ENCODE measurements at regions not wholly inside any gene's neighbourhood (a gene's known extent, or its start where the extent isn't known, plus 50 kb on each side); places are given as distances from the start of the nearest gene placed in this dataset.

GRCh38 chr1:173411835-173412742 lies 65.0 kb upstream of the PRDX6 start:
- no peak for FAIRE-seq
- intact Hi-C loops (cut with DNase I): no loop called here

DNA sequence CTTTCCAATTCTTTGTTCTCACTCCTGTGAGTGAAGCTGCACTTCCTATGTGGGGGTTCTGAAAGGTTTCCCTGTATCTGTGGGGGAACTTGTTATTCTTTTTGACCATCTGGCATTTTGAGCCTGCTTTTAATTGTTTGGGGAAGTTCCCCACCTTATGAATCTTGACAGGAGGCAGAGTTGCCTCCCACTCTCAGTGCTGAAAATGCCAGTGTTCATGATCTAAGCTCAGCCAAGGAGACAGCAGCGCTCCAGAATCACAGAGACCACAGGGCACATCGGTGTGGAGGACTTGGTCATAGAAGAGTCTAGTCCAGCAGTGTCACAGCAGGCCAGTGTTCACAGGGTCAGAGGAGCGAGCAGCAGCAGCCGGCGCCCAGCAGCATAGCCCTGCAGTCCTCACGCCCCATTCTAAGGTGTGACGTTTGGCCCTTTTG lies 63.8 kb upstream of the PRDX6 start:
- FAIRE-seq (no peak), DNase-seq (no peak)
- no peaks in the 10 kb centered on the region for H3K9me3 ChIP-seq (ENCODE audit: control insufficient read depth in 2 of 3, insufficient read depth in 1 of 3, low read length in 3 of 3)
- H3K9ac ChIP-seq (ENCODE audit: low read length in 3 of 3): no peak overlapping the region
- TF ChIP-seq, protein P1, sequence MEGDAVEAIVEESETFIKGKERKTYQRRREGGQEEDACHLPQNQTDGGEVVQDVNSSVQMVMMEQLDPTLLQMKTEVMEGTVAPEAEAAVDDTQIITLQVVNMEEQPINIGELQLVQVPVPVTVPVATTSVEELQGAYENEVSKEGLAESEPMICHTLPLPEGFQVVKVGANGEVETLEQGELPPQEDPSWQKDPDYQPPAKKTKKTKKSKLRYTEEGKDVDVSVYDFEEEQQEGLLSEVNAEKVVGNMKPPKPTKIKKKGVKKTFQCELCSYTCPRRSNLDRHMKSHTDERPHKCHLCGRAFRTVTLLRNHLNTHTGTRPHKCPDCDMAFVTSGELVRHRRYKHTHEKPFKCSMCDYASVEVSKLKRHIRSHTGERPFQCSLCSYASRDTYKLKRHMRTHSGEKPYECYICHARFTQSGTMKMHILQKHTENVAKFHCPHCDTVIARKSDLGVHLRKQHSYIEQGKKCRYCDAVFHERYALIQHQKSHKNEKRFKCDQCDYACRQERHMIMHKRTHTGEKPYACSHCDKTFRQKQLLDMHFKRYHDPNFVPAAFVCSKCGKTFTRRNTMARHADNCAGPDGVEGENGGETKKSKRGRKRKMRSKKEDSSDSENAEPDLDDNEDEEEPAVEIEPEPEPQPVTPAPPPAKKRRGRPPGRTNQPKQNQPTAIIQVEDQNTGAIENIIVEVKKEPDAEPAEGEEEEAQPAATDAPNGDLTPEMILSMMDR (IDR thresholded peaks at IDR 0.05; ENCODE audit: borderline replicate concordance, extremely low read depth, insufficient read depth): no peak
- H3K36me3 ChIP-seq (ENCODE audit: control insufficient read depth in 2 of 3, insufficient read depth in 3 of 3, low read length in 3 of 3): peaks cover 0 to 3% (median 0%) of the 10 kb centered on the region in 3 donors
- no peaks in the 10 kb centered on the region for H3K4me1 ChIP-seq (ENCODE audit: control insufficient read depth in 2 of 3, insufficient read depth in 2 of 3, low read depth in 1 of 3, low read length in 3 of 3)
- intact Hi-C loops (cut with DNase I): no loop called here
- H3K4me3 ChIP-seq (ENCODE audit: low read length in 3 of 3): no peak overlapping the region
- no peaks in the 10 kb centered on the region for H3K27me3 ChIP-seq (ENCODE audit: control insufficient read depth, insufficient read depth, low read length)
- H3K27ac ChIP-seq (ENCODE audit: low read depth in 2 of 2, low read length in 2 of 2): no peak overlapping the region

More at GRCh38 chr1:173411835-173412742, 65.0 kb upstream of the PRDX6 start:
- TF ChIP-seq, protein P1 (IDR thresholded peaks at IDR 0.05; ENCODE audit: borderline replicate concordance, extremely low read depth, insufficient read depth): no peak
- DNase-seq: no peak
- H3K4me1 ChIP-seq (ENCODE audit: control insufficient read depth in 2 of 3, insufficient read depth in 2 of 3, low read depth in 1 of 3, low read length in 3 of 3): no peaks in the 10 kb centered on the region
- H3K27ac ChIP-seq (ENCODE audit: low read depth in 2 of 2, low read length in 2 of 2): no peak overlapping the region
- no peak overlapping the region for H3K9ac ChIP-seq (ENCODE audit: low read length in 3 of 3)
- peaks cover 0 to 3% (median 0%) of the 10 kb centered on the region in 3 donors for H3K36me3 ChIP-seq (ENCODE audit: control insufficient read depth in 2 of 3, insufficient read depth in 3 of 3, low read length in 3 of 3)
- H3K27me3 ChIP-seq (ENCODE audit: control insufficient read depth, insufficient read depth, low read length): no peaks in the 10 kb centered on the region
- H3K4me3 ChIP-seq (ENCODE audit: low read length in 3 of 3): no peak overlapping the region
- no peaks in the 10 kb centered on the region for H3K9me3 ChIP-seq (ENCODE audit: control insufficient read depth in 2 of 3, insufficient read depth in 1 of 3, low read length in 3 of 3)

GRCh38 chr1:173414136-173414535 lies 63.0 kb upstream of the PRDX6 start:
- FAIRE-seq: no peak
- Histone ChIP-seq H3K9me3 (ENCODE audit: control insufficient read depth in 2 of 3, insufficient read depth in 1 of 3, low read length in 3 of 3) (no peaks in the 10 kb centered on the region), H3K4me3 (ENCODE audit: low read length in 3 of 3) (no peak overlapping the region), H3K27ac (ENCODE audit: low read depth in 2 of 2, low read length in 2 of 2) (no peak overlapping the region), H3K36me3 (ENCODE audit: control insufficient read depth in 2 of 3, insufficient read depth in 3 of 3, low read length in 3 of 3) (peaks cover 0 to 3% (median 0%) of the 10 kb centered on the region in 3 donors), H3K27me3 (ENCODE audit: control insufficient read depth, insufficient read depth, low read length) (no peaks in the 10 kb centered on the region), H3K9ac (ENCODE audit: low read length in 3 of 3) (no peak overlapping the region), H3K4me1 (ENCODE audit: control insufficient read depth in 2 of 3, insufficient read depth in 2 of 3, low read depth in 1 of 3, low read length in 3 of 3) (no peaks in the 10 kb centered on the region)
- TF ChIP-seq, protein P1 (IDR thresholded peaks at IDR 0.05; ENCODE audit: borderline replicate concordance, extremely low read depth, insufficient read depth): no peak
- no peak for DNase-seq
- intact Hi-C loops (cut with DNase I): no loop called here

Data from kidney (tissue), 13 donors.